ENCODE measurements at regions not wholly inside any gene's neighbourhood (a gene's known extent, or its start where the extent isn't known, plus 50 kb on each side); places are given as distances from the start of the nearest gene placed in this dataset.

- no peak for TF ChIP-seq FOXM1 (IDR thresholded peaks at IDR 0.05; ENCODE audit: borderline replicate concordance)
- TF ChIP-seq SP1 (IDR thresholded peaks at IDR 0.05): no peak
- no peak for TF ChIP-seq FOXA1 (IDR thresholded peaks at IDR 0.05)
- no peak for TF ChIP-seq ZNF384 (IDR thresholded peaks at IDR 0.05)
- TF ChIP-seq SUZ12 (IDR thresholded peaks at IDR 0.05): no peak
- TF ChIP-seq FOXK2 (IDR thresholded peaks at IDR 0.05): no peak
Measured at GRCh38 chr2:10233131-10234012, 69.3 kb upstream of the HPCAL1 start.

All from HEK293T (cell line).